HEK293 (cell line): ENCODE measurements at regions not wholly inside any gene's neighbourhood (a gene's known extent, or its start where the extent isn't known, plus 50 kb on each side); places are given as distances from the start of the nearest gene placed in this dataset.

ENCODE experiments used
- CTCF ChIA-PET: fragments of 350-600 bp; formaldehyde crosslinking; extraction: SDS; loops from one replicate; lab custom pipeline; 2021; ENCODE audit warnings: antibody characterized with exemption; lab: Yijun Ruan, JAX
- POLR2A ChIA-PET: fragments of 300-600 bp; formaldehyde crosslinking; extraction: SDS; loops from one replicate; lab custom pipeline; 2020; ENCODE audit warnings: antibody characterized with exemption, inconsistent platforms; lab: Yijun Ruan, JAX
- H3K27ac ChIP-seq: fragments of 200-500 bp; sonication (Bioruptor generic); 2 replicates; pipeline ENCODE4 v1.5.1; 2014; ENCODE audit warnings: low read depth, low read length, control low read depth, inconsistent platforms; ENCODE audit errors: extremely low read depth
- H3K36me3 ChIP-seq, 2 experiments: fragments of 200-500 bp in 1 of 2; sonication (Bioruptor generic) in 1 of 2; 1 replicate in 1 of 2; 2 replicates in 1 of 2; pipeline ENCODE4 v1.5.1; 2014 to 2017; ENCODE audit warnings: inconsistent platforms in 2 of 2, low read length in 2 of 2; ENCODE audit not compliant: control insufficient read depth in 2 of 2, insufficient read depth in 1 of 2
- H3K4me1 ChIP-seq: fragments of 200-500 bp; sonication (Bioruptor generic); 2 replicates; pipeline ENCODE4 v1.5.1; 2014; ENCODE audit warnings: mild to moderate bottlenecking, low read length, inconsistent platforms; ENCODE audit not compliant: control insufficient read depth, insufficient read depth
- H3K4me3 ChIP-seq: 2 replicates; pipeline ENCODE4 v1.5.1; 2011; ENCODE audit warnings: low read depth, mild to moderate bottlenecking, control low read depth, low read length, moderate library complexity
- H3K9me3 ChIP-seq: fragments of 200-500 bp; sonication (Bioruptor generic); 2 replicates; pipeline ENCODE4 v1.5.1; 2014; ENCODE audit warnings: low read depth, low read length, inconsistent platforms; ENCODE audit not compliant: control insufficient read depth, insufficient read depth
- BCL11A ChIP-seq: fragments of 450-650 bp; formaldehyde crosslinking; IDR thresholded peaks from 2 replicates; pipeline ENCODE4 v1.5.1; 2016; ENCODE audit warnings: low read depth, missing biosample characterization, missing genetic modification characterization
- BCL11B ChIP-seq: fragments of 450-650 bp; formaldehyde crosslinking; IDR thresholded peaks from 2 replicates; pipeline ENCODE4 v1.5.1; 2016; ENCODE audit warnings: low read depth, missing biosample characterization, missing genetic modification characterization
- KLF8 ChIP-seq: fragments of 450-650 bp; formaldehyde crosslinking; IDR thresholded peaks from 2 replicates; pipeline ENCODE4 v1.5.1; 2016; ENCODE audit warnings: missing biosample characterization, missing genetic modification characterization
- SP2 ChIP-seq: fragments of 450-650 bp; formaldehyde crosslinking; IDR thresholded peaks from 2 replicates; pipeline ENCODE4 v1.5.1; 2016; ENCODE audit warnings: missing biosample characterization, missing genetic modification characterization
- TCF7L2 ChIP-seq: IDR thresholded peaks from 2 replicates; pipeline ENCODE4 v1.6.1; 2011; ENCODE audit warnings: low read depth, mild to moderate bottlenecking, inconsistent platforms, low read length, moderate library complexity, borderline replicate concordance
- ZFP37 ChIP-seq: fragments of 450-650 bp; formaldehyde crosslinking; IDR thresholded peaks from 2 replicates; pipeline ENCODE4 v1.5.1; 2016; ENCODE audit warnings: missing biosample characterization, missing genetic modification characterization
- ZFP41 ChIP-seq: fragments of 450-650 bp; formaldehyde crosslinking; IDR thresholded peaks from 2 replicates; pipeline ENCODE4 v1.5.1; 2016; ENCODE audit warnings: missing biosample characterization, missing genetic modification characterization, borderline replicate concordance
- ZNF146 ChIP-seq: fragments of 450-650 bp; formaldehyde crosslinking; IDR thresholded peaks from 2 replicates; pipeline ENCODE4 v1.5.1; 2016; ENCODE audit warnings: missing biosample characterization, missing genetic modification characterization
- ZNF174 ChIP-seq: fragments of 450-650 bp; formaldehyde crosslinking; IDR thresholded peaks from 2 replicates; pipeline ENCODE4 v1.5.0; 2017; ENCODE audit warnings: missing biosample characterization, mild to moderate bottlenecking, missing genetic modification characterization
- ZNF2 ChIP-seq: fragments of 450-650 bp; formaldehyde crosslinking; IDR thresholded peaks from 2 replicates; pipeline ENCODE4 v1.5.1; 2016; ENCODE audit warnings: missing biosample characterization, missing genetic modification characterization
- ZNF24 ChIP-seq: fragments of 450-650 bp; formaldehyde crosslinking; IDR thresholded peaks from 2 replicates; pipeline ENCODE4 v1.5.1; 2016; ENCODE audit warnings: missing biosample characterization, missing genetic modification characterization
- ZNF248 ChIP-seq: fragments of 450-650 bp; formaldehyde crosslinking; IDR thresholded peaks from 2 replicates; pipeline ENCODE4 v1.5.1; 2017; ENCODE audit warnings: missing biosample characterization, missing genetic modification characterization
- ZNF350 ChIP-seq: fragments of 450-650 bp; formaldehyde crosslinking; IDR thresholded peaks from 2 replicates; pipeline ENCODE4 v1.5.0; 2017; ENCODE audit warnings: missing biosample characterization, mild to moderate bottlenecking, missing genetic modification characterization
- ZNF514 ChIP-seq: fragments of 450-650 bp; formaldehyde crosslinking; IDR thresholded peaks from 2 replicates; pipeline ENCODE4 v1.5.1; 2016; ENCODE audit warnings: missing biosample characterization, missing genetic modification characterization
- ZNF549 ChIP-seq: fragments of 450-650 bp; IDR thresholded peaks from 2 replicates; pipeline ENCODE4 v1.5.1; 2018; ENCODE audit warnings: missing biosample characterization, missing genetic modification characterization, mild to moderate bottlenecking, inconsistent platforms, moderate library complexity
- ZNF596 ChIP-seq: fragments of 450-650 bp; IDR thresholded peaks from 2 replicates; pipeline ENCODE4 v1.5.0; 2018; ENCODE audit warnings: missing biosample characterization, mild to moderate bottlenecking, missing genetic modification characterization, moderate library complexity
- ZNF629 ChIP-seq: fragments of 450-650 bp; formaldehyde crosslinking; IDR thresholded peaks from 2 replicates; pipeline ENCODE4 v1.5.1; 2017; ENCODE audit warnings: missing biosample characterization, missing genetic modification characterization
- ZNF791 ChIP-seq: fragments of 450-650 bp; formaldehyde crosslinking; IDR thresholded peaks from 2 replicates; pipeline ENCODE4 v1.5.1; 2016; ENCODE audit warnings: missing biosample characterization, missing genetic modification characterization
- ZNF830 ChIP-seq: fragments of 450-650 bp; IDR thresholded peaks from 2 replicates; pipeline ENCODE4 v1.5.0; 2018; ENCODE audit warnings: missing biosample characterization, missing genetic modification characterization, low read depth, mild to moderate bottlenecking, moderate library complexity
- ZSCAN16 ChIP-seq: fragments of 450-650 bp; formaldehyde crosslinking; IDR thresholded peaks from 2 replicates; pipeline ENCODE4 v1.5.1; 2016; ENCODE audit warnings: missing biosample characterization, missing genetic modification characterization
- TF ChIP-seq, protein P1 (sequence below): fragments of 450-650 bp; formaldehyde crosslinking; IDR thresholded peaks from 2 replicates; pipeline ENCODE4 v1.5.1; 2016; ENCODE audit warnings: missing biosample characterization, missing genetic modification characterization
- TF ChIP-seq, protein P2 (sequence below): fragments of 450-650 bp; formaldehyde crosslinking; IDR thresholded peaks from 2 replicates; pipeline ENCODE4 v1.5.1; 2016; ENCODE audit warnings: missing biosample characterization, missing genetic modification characterization
- TF ChIP-seq, protein P3 (sequence below): fragments of 450-650 bp; formaldehyde crosslinking; IDR thresholded peaks from 2 replicates; pipeline ENCODE4 v1.5.1; 2016; ENCODE audit warnings: missing biosample characterization, missing genetic modification characterization

DNA sequence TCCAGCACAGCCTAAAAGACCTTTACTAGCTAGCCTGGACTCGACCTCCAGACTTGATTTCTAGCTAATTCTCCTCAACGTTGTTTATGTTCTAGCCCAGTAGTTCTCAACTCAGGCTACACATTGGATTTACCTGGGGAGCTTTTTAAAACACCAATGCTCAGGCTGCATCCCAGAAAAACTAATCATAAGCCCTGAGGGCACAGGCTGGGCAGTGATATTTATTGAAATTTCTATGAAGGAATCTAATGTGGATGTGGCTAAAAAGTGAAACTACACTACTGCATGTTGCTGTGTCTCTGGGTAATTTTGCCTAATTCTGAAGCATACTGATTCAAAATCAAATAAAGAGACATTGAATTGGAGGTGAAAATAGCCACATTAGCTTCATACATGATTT lies 479.4 kb downstream of the KCNT2 start (continued):
- TF ChIP-seq ZNF791 (tag by site-specific recombination) (no peak), ZNF248 (no peak)

DNA sequence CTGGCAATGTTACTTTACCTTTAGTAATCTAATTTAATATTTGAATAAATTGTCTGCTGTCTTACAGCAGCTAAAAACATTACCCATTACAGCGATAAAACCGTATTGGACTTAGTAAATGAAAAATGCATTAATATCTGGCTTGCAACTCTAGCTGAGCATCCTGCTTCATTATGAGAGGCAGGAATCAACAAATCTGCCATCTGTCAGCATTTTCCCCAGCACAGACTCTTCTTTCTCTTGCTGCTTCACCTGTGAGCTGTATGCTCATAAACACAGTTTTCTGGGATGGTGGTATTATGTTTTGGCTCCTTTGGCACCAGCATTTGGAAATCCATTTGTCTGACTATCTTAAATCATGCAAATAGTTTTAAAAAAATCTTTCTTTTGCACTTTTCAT lies 487.1 kb downstream of the KCNT2 start:
- H3K36me3 ChIP-seq, result no peaks in the 10 kb centered on the region
- H3K4me3 ChIP-seq, result no peak overlapping the region
- no peaks in the 10 kb centered on the region for H3K4me1 ChIP-seq
- ChIA-PET CTCF (no interaction called here), POLR2A (no interaction called here)
- H3K27ac ChIP-seq, result no peak overlapping the region
- no peaks in the 10 kb centered on the region for H3K9me3 ChIP-seq
- TF ChIP-seq BCL11A (tag by site-specific recombination) (no peak), ZNF629 (no peak), ZFP41 (no peak)

DNA sequence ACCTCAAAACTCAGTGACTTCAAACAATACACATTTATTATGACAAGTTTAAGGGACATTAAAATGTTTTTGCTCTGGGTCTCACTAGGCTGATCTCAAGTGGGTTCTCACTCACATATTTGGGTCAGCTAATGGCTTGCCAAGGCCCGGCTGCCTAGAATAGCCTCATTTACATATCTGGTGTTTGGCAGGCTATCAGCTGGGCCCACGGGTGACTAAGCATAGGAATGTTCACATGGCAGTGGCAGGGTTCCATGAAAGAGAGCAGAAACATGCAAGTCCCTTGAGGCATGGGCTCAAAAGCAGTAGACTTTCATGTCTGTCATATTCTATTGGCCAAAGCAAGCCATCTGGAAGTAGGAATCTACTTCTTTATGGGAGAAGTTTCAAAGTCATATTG lies 492.6 kb downstream of the KCNT2 start:
- TF ChIP-seq BCL11B (tag by site-specific recombination) (no peak), ZFP37 (tag by site-specific recombination) (no peak), SP2 (tag by site-specific recombination) (no peak), TCF7L2 (no peak), ZNF596 (tag by site-specific recombination) (no peak), ZSCAN16 (tag by site-specific recombination) (no peak), ZNF2 (tag by site-specific recombination) (no peak), ZNF146 (tag by site-specific recombination) (no peak), ZNF514 (tag by site-specific recombination) (no peak), KLF8 (no peak), ZNF549 (tag by site-specific recombination) (no peak), ZNF350 (no peak), ZNF830 (tag by site-specific recombination) (no peak), ZNF174 (no peak), ZNF24 (no peak)
- TF ChIP-seq, protein P1, sequence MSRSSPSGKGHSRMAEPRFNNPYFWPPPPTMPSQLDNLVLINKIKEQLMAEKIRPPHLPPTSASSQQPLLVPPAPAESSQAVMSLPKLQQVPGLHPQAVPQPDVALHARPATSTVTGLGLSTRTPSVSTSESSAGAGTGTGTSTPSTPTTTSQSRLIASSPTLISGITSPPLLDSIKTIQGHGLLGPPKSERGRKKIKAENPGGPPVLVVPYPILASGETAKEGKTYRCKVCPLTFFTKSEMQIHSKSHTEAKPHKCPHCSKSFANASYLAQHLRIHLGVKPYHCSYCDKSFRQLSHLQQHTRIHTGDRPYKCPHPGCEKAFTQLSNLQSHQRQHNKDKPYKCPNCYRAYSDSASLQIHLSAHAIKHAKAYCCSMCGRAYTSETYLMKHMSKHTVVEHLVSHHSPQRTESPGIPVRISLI (tag by site-specific recombination), result no peak
- TF ChIP-seq, protein P2, sequence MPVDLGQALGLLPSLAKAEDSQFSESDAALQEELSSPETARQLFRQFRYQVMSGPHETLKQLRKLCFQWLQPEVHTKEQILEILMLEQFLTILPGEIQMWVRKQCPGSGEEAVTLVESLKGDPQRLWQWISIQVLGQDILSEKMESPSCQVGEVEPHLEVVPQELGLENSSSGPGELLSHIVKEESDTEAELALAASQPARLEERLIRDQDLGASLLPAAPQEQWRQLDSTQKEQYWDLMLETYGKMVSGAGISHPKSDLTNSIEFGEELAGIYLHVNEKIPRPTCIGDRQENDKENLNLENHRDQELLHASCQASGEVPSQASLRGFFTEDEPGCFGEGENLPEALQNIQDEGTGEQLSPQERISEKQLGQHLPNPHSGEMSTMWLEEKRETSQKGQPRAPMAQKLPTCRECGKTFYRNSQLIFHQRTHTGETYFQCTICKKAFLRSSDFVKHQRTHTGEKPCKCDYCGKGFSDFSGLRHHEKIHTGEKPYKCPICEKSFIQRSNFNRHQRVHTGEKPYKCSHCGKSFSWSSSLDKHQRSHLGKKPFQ (tag by site-specific recombination), result no peak
- TF ChIP-seq, protein P3, sequence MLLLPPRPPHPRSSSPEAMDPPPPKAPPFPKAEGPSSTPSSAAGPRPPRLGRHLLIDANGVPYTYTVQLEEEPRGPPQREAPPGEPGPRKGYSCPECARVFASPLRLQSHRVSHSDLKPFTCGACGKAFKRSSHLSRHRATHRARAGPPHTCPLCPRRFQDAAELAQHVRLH (tag by site-specific recombination), result no peak
- no peaks in the 10 kb centered on the region for H3K4me1 ChIP-seq
- no peak overlapping the region for H3K4me3 ChIP-seq
- H3K9me3 ChIP-seq, result no peaks in the 10 kb centered on the region
- H3K27ac ChIP-seq, result no peak overlapping the region
- no peaks in the 10 kb centered on the region for H3K36me3 ChIP-seq
- ChIA-PET POLR2A (no interaction called here), CTCF (no interaction called here)
